ENCODE measurements at regions not wholly inside any gene's neighbourhood (a gene's known extent, or its start where the extent isn't known, plus 50 kb on each side); places are given as distances from the start of the nearest gene placed in this dataset.

DNA sequence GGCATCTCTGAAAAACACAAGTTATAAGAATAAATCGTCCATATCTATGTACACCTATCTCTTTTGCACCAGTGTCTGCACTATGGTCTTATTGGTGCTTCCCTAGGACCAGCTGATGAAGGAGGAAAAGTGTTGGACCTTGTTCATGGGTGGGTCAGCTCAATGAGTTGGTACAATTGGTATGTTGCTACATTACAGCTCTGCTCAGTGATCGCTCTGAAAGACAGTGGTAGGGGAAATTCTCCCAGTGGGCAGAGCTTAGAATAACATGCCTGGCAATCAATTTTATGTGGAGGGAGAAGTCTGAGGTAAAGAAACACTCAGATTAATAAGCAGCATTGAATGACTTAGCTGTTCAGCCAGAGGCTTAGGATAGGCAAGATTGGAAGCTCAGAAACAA lies 138.7 kb upstream of the KL start:
- Histone ChIP-seq H3K4me1 (ENCODE audit: insufficient read depth, low read length, poor library complexity, severe bottlenecking) (no peaks in the 10 kb centered on the region), H3K9me3 (ENCODE audit: insufficient read depth, low read depth, low read length) (no peaks in the 10 kb centered on the region), H3F3A (ENCODE audit: low read depth) (no peaks in the 10 kb centered on the region), H3K36me3 (ENCODE audit: insufficient read depth, low read length) (no peaks in the 10 kb centered on the region), H4K20me1 (ENCODE audit: insufficient read depth, low read length, poor library complexity, severe bottlenecking) (no peaks in the 10 kb centered on the region), H3K27me3 (ENCODE audit: insufficient read depth, low read length, poor library complexity, severe bottlenecking) (no peaks in the 10 kb centered on the region), H3K9ac (ENCODE audit: low read depth, low read length, poor library complexity, severe bottlenecking) (no peak overlapping the region), H3K9me2 (replicated peaks; ENCODE audit: low read depth, low read length) (no peaks in the 10 kb centered on the region), H3K79me2 (ENCODE audit: insufficient read depth, low read length) (no peaks in the 10 kb centered on the region), H3K4me3 (ENCODE audit: low read length, poor library complexity, severe bottlenecking) (no peak overlapping the region), H2AFZ (ENCODE audit: low read length) (no peak overlapping the region), H3K4me2 (ENCODE audit: low read depth, low read length, poor library complexity, severe bottlenecking) (no peak overlapping the region)
- TF ChIP-seq, protein P1, sequence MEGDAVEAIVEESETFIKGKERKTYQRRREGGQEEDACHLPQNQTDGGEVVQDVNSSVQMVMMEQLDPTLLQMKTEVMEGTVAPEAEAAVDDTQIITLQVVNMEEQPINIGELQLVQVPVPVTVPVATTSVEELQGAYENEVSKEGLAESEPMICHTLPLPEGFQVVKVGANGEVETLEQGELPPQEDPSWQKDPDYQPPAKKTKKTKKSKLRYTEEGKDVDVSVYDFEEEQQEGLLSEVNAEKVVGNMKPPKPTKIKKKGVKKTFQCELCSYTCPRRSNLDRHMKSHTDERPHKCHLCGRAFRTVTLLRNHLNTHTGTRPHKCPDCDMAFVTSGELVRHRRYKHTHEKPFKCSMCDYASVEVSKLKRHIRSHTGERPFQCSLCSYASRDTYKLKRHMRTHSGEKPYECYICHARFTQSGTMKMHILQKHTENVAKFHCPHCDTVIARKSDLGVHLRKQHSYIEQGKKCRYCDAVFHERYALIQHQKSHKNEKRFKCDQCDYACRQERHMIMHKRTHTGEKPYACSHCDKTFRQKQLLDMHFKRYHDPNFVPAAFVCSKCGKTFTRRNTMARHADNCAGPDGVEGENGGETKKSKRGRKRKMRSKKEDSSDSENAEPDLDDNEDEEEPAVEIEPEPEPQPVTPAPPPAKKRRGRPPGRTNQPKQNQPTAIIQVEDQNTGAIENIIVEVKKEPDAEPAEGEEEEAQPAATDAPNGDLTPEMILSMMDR (conservative IDR thresholded peaks at IDR 0.05; ENCODE audit: low read length), result no peak
- no peak for TF ChIP-seq EZH2phosphoT487 (IDR thresholded peaks at IDR 0.05; ENCODE audit: borderline replicate concordance)

DNA sequence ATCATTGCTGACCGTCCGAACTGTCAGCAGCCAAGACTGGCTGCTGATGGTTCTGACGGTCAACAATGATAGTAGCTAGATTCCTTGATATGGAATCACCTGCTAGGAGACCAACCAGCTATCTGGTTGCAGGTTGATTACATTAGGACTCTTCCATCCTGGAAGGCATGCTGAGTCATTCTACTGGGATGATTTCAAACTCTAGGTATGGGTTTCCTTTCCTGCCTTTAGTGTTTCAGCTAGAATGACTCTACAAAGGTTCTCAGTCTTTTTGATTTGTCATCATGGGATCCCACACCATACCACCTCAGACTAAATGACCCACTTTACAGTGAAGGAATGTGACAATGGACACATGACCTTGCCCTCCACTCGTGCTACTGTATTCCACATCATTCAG lies 138.1 kb upstream of the KL start:
- H4K20me1 ChIP-seq (ENCODE audit: insufficient read depth, low read length, poor library complexity, severe bottlenecking), result no peaks in the 10 kb centered on the region
- no peaks in the 10 kb centered on the region for H3K27me3 ChIP-seq (ENCODE audit: insufficient read depth, low read length, poor library complexity, severe bottlenecking)
- no peak overlapping the region for H3K4me3 ChIP-seq (ENCODE audit: low read length, poor library complexity, severe bottlenecking)
- TF ChIP-seq EZH2phosphoT487 (IDR thresholded peaks at IDR 0.05; ENCODE audit: borderline replicate concordance), result no peak
- TF ChIP-seq, protein P1 (conservative IDR thresholded peaks at IDR 0.05; ENCODE audit: low read length), result no peak
- H3F3A ChIP-seq (ENCODE audit: low read depth), result no peaks in the 10 kb centered on the region
- no peaks in the 10 kb centered on the region for H3K4me1 ChIP-seq (ENCODE audit: insufficient read depth, low read length, poor library complexity, severe bottlenecking)
- H3K4me2 ChIP-seq (ENCODE audit: low read depth, low read length, poor library complexity, severe bottlenecking), result no peak overlapping the region
- H3K9me2 ChIP-seq (replicated peaks; ENCODE audit: low read depth, low read length), result no peaks in the 10 kb centered on the region
- no peaks in the 10 kb centered on the region for H3K36me3 ChIP-seq (ENCODE audit: insufficient read depth, low read length)
- H3K9me3 ChIP-seq (ENCODE audit: insufficient read depth, low read depth, low read length), result no peaks in the 10 kb centered on the region
- H2AFZ ChIP-seq (ENCODE audit: low read length), result no peak overlapping the region
- no peak overlapping the region for H3K9ac ChIP-seq (ENCODE audit: low read depth, low read length, poor library complexity, severe bottlenecking)
- no peaks in the 10 kb centered on the region for H3K79me2 ChIP-seq (ENCODE audit: insufficient read depth, low read length)

DNA sequence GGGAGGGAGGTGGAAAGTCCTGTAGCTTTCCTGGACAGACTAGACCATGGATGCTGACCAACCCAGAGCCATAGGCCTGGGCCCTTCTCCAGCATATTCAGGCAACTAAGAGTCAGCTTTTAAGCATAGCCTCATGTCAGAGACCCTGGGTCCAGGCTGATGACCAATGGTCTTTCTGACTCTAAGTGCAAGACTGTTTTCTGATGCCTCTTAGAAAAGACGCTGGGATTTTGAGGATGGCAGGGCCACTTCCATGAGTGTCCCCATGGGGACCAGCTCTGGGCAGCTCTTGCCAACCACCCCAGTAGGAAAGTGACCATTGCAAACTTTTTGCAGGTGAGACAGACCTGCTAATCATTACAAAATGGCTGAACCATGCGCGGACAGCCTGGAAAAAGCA lies 135.6 kb upstream of the KL start:
- Histone ChIP-seq H3K4me2 (ENCODE audit: low read depth, low read length, poor library complexity, severe bottlenecking) (no peak overlapping the region), H3K4me1 (ENCODE audit: insufficient read depth, low read length, poor library complexity, severe bottlenecking) (no peaks in the 10 kb centered on the region), H3K4me3 (ENCODE audit: low read length, poor library complexity, severe bottlenecking) (no peak overlapping the region), H3K9me3 (ENCODE audit: insufficient read depth, low read depth, low read length) (no peaks in the 10 kb centered on the region), H2AFZ (ENCODE audit: low read length) (no peak overlapping the region), H3K36me3 (ENCODE audit: insufficient read depth, low read length) (no peaks in the 10 kb centered on the region), H3K27me3 (ENCODE audit: insufficient read depth, low read length, poor library complexity, severe bottlenecking) (no peaks in the 10 kb centered on the region), H4K20me1 (ENCODE audit: insufficient read depth, low read length, poor library complexity, severe bottlenecking) (no peaks in the 10 kb centered on the region), H3K9me2 (replicated peaks; ENCODE audit: low read depth, low read length) (no peaks in the 10 kb centered on the region), H3K9ac (ENCODE audit: low read depth, low read length, poor library complexity, severe bottlenecking) (no peak overlapping the region), H3F3A (ENCODE audit: low read depth) (no peaks in the 10 kb centered on the region), H3K79me2 (ENCODE audit: insufficient read depth, low read length) (no peaks in the 10 kb centered on the region)
- TF ChIP-seq, protein P1 (conservative IDR thresholded peaks at IDR 0.05; ENCODE audit: low read length), result no peak
- TF ChIP-seq EZH2phosphoT487 (IDR thresholded peaks at IDR 0.05; ENCODE audit: borderline replicate concordance), result no peak
